GM21360 (cell line): ENCODE measurements at regions not wholly inside any gene's neighbourhood (a gene's known extent, or its start where the extent isn't known, plus 50 kb on each side); places are given as distances from the start of the nearest gene placed in this dataset.
"Not testable (repeated sequence)": the region's sequence is repeated elsewhere in the genome, so short reads cannot be mapped to it uniquely, and the experiment has no call there.

Experiments
- ATAC-seq: cut with Tn5 transposase; IDR thresholded peaks from one replicate; pipeline ENCODE4 v1.9.1; 2021; ENCODE audit warnings: mild to moderate bottlenecking, moderate library complexity; ENCODE audit not compliant: unreplicated experiment

DNA sequence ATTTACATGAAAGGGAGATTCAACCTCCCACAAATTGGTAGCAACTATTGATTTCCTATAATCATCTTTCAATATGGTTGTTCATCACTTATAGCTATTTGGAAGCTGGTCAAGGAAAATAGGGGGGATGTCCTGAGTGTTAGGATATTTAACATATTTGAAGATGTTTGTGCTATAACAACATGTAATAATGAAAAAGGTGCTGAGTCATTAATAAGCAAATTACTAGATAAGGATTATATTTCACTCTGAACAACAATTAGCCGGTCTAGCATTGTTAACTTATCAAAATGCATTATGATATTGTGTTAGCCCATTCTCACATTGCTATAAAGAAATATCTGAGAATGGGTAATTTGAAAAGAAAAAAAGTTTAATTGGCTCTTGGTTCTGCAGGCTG, 225.8 kb upstream of the ARPP21 start:
- ATAC-seq = no peak

DNA sequence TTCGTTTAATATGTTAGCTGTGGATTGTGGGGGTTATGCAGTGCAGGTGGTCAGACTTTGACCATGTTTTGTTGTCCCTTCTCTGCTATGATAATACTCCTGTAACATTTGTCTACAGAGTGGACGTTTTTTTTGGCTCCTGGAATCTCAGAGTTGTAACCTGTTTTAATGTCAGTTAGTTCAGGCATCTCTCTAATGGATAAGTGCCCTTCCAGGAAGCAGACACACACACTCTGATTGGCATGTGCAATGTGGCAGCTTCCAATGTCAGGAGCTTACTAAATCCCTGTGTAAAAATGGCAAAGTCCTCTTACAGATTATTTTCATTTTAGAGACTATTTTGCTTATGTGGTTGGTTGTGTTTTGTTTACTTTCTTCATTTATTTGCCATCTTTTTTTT, 222.2 kb upstream of the ARPP21 start:
- no peak for ATAC-seq

DNA sequence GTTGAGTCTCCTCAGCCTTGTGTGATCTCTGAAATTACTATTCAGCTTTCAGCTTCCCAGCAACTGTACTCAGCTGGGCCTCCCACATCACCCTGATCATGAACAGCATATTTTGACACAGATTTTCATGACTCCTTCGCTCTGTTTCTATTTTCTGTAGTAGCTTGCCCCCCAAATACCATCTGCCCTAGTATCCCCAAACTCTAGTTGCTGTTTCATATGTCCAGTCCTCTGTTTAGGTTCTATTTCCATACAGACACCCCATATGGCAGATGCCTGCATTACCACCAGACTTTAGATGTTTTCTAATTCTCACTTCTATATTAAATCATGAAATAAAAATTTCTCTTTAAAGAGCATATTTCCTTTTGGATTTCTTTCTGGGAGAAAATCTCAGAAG, 217.2 kb upstream of the ARPP21 start:
- no peak for ATAC-seq

DNA sequence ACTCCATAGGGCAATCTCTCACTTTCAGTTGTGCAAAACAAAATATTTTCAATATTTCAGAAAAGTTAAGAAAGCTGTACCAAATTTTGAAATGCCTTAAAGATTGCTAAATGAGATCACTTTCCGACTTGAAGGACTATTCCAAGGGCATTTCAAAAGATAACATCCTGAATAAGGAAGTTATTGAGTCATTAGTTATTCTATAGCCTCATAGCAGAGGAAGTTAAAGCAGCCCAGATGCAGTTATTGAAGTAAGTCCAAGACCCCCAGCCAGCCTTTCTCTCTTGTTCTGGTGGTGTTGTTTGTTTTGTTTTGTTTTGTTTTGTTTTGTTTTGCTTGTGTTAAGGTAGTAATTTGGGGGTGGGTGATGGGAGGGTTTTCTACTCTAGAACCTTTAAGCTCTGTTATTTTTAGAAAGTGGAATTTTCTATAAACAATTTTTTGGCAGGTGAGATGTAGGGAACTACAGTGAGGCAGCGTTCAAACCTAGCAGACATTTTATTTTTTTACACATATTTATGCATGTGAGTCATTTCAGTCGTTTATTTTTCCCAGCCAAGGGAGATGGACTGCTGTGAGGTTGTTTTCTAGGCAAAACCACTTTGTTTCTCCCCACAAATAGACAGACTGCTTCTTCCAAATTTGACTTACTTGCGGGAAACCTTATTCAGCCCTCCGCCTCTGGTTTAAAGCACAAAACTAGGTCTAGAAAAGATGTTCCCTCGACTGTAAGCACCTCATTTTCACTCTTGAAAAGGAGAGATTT, 216.3 kb upstream of the ARPP21 start:
- ATAC-seq = no peak

DNA sequence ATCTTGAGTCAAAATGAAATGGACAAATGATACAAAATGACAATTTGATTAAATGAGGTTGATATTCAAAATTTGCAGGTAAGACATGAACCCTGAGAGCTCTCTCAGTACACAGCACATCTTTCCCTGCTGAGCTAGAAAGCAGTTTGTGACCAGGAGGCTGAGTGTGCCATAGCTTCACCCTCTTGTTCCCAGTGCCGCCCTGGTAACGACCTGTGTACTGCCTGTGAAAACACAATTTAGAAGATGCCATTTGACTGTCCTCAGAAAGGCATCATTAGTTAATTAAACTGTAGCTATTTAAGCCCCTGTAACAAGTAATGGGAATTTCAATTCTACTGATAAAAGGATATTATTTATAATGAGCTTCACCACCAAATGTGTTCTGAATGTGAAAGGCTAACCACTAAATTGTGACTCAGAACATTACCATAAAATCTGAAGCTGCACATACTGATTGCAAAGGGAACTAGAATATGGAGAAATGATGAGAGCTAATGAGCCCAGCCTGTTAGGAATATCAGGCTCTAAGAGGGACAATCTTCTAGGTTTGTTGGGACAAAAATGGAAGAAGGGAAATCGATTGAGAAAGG, 212.9 kb upstream of the ARPP21 start:
- ATAC-seq = no peak

DNA sequence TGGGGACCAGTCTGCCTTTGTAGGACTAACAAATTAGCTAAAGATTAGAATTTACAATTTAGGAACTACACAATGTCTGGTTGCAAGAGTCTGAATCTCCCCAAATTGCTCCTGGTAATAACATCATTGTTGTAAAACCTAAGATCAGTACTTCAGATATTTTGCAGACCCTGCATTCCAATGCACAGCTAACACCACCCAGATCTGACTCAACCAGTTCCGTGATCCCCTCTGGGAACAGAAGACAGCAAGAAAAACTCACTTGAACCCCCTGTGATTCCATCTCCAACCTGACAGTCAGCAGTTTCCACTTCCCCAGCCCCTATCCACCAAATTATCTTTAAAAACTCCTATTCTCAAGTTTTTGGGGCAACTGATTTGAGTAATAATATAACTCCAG, 201.9 kb upstream of the ARPP21 start:
- no peak for ATAC-seq

DNA sequence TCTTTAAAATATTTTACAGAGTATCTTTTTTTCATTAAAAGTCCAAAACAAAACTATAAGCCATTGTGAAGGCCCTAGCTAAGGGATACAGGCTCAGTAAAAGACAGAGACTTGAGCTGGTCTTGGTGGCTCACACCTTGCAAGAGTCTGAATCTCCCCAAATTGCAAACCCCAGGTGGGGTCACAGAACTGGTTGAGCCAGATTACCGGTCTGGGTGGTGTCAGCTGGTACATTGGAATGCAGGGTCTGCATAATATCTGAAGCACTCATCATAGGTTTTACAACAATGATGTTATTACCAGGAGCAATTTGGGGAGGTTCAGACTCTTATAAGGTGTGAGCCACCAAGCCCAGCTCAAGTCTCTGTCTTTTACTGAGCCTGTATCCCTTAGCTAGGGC, 201.2 kb upstream of the ARPP21 start:
- no peak for ATAC-seq

DNA sequence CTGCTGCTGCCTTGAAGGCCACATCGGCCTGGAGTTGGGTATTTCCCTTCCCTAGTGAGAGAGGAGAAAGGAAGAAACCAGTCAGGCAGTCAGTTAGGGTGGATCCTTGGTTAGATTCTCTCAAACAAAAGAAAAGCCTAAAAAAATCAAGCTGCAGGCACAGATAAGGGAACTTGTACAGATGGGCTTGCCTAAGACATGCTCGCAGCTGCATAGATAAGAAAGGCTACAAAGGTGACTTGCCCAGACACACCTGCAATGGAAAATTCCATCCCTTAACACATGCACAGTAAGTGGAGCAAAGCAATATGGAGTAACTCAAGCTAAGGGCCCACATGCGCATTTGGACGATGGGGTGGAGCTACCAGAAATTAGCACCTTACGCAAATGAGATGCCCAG, 199.7 kb upstream of the ARPP21 start:
- no peak for ATAC-seq

DNA sequence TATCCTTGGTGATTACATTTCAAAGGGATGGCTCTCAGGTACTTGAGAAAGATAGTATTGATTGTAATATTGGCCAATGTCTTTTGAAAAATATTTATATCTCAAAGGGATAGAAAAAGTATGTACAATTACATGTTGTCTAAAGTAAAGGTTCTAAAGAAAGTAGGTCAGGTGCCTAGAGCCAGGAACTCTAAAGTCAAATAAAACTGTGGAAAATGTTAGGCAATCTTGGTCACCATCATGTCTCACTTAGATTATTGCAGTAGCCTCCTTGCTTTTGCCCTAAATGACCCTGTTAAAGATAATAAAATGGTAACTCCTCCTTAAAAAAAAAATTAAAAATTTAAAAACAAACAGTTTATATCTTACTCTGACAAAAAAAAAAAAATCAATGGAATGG, 198.5 kb upstream of the ARPP21 start:
- ATAC-seq = no peak

DNA sequence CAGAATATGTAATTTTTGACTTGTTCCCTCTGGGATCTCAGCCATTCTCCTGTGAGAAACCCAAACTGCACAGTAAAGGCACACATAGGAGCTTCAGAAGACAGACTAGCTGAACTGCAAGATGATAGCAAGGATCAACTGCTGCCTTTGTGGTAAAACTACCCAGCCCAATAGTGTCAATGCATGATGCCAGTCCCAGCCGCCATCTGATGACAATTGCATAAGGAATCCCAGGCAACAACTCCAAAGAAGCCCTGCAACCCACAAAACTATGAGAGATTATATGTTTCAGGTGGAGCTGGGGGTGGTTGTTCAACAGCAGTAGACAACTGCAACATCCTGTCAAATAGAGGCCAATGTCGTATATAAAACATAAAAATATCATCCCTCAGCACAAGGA, 192.4 kb upstream of the ARPP21 start:
- ATAC-seq = no peak

DNA sequence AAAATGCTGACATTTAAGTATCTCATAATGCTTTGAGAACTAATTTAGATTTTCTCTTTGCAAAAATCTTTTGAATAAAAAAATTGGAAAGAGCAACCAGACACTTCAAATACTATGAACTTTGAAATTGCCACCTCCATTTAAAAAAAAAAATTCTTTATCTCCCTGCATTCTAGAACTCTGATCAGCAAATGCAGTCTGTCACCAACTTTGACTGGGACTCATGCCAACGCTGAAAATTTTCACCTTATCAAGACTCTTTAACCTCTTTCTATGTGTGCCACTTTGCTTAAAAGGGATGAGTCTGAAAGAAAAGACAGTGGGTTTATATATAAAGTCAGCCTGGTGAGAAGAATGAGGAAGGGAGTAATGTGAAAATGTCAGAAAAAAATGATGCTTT, 191.2 kb upstream of the ARPP21 start:
- ATAC-seq = no peak

DNA sequence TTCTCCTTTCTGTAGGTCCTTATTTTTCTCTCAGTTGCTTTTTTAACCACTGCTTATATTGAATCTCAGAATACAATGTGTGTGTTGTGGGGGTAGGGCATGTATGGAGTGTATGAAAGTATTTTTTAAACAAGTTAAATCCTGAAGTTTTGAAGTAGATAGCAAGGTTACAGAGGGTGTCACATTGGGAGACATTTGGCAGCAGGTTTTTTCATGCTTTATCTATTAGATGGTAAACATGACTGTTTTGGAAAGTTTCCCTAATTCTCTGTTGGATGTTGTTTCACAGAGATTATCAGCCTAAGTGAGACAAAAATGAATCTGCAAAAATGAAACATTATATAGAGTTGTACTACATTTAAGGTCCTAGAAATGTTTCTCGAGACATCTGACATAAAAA, 190.6 kb upstream of the ARPP21 start:
- ATAC-seq = no peak

DNA sequence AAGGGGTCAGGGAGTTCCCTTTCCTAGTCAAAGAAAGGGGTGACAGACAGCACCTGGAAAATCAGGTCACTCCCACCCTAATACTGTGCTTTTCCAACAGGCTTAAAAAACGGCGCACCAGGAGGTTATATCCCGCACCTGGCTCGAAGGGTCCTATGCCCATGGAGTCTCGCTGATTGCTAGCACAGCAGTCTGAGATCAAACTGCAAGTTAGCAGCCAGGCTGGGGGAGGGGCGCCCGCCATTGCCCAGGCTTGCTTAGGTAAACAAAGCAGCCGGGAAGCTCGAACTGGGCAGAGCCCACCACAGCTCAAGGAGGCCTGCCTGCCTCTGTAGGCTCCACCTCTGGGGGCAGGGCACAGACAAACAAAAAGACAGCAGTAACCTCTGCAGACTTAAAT, 184.5 kb upstream of the ARPP21 start:
- not testable (repeated sequence) for ATAC-seq

DNA sequence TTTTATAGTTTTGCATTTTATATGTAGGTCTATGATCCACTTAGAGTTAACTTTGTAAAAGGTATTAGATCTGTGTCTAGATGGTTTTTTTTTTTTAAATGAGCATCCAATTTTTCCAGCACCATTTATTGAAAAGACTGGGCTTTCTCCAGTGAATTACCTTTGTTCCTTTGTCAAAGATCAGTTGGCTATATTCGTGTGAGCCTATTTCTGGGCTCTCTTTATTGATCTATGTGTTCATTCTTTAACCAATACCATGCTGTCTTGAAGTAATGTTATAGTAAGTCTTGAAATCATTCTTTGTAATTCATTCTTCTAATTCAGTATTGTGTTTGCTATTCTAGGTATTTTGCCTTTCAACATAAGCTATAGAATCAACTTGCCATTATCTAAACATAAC, 165.4 kb upstream of the ARPP21 start:
- ATAC-seq = no peak

DNA sequence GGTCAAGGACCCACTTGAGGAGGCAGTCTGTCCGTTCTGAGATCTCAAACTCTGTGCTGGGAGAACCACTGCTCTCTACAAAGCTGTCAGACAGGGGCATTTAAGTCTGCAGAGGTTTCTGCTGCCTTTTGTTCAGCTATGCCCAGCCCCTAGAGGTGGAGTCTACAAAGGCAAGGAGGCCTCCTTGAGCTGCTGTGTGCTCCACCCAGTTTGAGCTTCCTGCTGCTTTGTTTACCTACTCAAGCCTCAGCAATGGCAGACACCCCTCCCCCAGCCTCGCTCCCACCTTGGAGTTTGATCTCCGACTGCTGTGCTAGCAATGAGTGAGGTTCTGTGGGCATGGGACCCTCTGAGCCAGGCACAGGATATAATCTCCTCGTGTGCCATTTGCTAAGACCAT, 156.8 kb upstream of the ARPP21 start:
- not testable (repeated sequence) for ATAC-seq

DNA sequence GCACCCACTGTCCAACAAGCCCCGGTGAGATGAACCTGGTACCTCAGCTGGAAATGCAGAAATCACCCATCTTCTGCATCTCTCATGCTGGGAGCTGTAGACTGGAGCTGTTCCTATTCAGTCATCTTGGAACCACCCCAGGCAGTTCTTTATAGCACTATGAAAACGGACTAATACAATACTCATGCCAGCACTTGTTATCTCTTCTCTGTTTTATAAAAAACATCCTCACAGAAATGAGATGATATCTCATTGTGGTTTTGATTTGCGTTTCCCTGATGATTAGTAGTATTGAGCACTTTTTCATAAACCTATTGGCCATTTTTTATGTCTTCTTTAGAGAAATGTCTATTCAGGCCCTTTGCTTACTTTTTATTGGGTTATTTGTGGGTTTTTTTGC, 156.2 kb upstream of the ARPP21 start:
- no peak for ATAC-seq

DNA sequence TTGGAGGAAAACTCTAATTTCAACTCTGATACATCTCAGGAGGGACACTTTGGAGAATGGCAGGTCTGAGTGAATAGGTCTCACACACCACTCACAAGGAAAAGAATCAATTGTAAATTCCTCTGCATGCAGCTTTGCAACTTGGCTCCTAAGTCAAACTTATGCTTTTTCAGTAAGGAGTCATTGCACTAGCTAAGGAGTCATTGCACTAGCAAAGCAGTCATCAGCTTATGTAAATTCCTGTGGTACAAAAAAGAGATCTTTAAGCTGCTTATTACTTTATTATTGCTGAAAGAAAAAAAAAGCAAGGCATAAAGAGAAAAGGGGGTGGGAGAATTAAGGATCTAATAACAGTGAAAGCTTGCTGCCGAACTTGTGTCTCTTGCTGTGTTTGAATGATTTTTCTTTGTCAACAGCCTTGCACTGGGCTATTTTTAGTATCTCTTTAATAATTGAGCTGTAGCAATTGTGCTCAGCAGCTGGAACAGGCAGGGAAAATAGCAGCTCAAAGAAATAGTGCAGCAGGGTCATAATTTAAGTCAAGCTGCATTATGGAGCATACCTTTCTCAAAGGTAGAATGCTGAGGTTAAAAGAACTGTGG, 154.3 kb upstream of the ARPP21 start:
- ATAC-seq = no peak

DNA sequence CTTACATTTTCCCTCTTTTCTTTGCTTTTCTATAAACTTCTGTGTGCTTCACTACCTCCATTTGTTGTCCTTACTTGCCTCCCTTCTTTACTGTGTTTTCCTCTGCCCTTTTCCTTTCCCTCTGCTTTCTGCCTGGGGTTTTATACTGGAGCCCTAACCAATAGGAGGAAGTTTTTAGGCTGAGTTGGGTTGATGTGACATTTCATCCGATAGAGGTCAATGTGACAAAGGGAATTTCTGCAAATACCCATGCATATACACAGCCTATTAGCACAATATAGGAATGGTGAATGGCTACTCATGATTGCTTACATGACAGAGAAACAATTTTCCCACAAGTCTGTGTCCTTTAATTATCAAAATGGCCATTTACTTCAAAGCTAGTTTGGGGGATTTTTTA, 153.0 kb upstream of the ARPP21 start:
- ATAC-seq = no peak

DNA sequence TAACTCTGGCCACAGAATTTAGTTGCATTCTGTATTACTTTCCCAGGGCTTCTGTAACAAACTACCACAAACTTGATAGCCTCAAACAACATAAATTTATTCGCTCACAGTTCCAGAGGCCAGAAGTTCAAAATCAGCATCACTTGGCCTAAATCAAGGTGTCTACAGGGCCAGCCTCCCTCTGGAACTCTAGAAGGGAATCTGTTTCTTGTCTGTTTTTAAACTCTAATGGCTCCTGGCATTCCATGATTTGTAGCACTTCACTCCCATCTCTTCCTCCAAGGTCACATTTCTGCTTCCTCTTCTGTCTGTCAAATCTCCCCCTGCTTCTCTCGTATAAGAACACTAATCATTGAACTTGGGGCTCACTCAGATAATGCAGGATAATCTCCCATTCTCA, 151.9 kb upstream of the ARPP21 start:
- no peak for ATAC-seq

DNA sequence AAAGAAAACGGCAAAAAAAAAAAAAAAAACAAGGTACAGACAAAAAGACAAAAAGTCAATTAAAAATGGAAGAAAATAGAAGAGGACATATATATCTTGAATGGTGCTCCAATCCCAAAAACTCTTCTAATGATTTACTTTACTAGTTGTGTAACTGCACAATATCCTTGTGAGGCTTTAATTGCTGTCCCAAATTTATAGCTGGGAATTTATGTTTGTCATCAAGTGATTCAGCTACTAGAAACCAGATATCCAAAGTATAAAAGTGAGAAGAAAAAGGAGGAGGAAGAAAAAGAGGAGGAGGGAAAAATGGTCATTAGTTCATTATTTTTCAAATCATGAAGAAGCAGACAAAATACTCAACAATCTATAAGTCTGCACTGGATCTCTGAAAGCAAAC, 150.8 kb upstream of the ARPP21 start:
- no peak for ATAC-seq

DNA sequence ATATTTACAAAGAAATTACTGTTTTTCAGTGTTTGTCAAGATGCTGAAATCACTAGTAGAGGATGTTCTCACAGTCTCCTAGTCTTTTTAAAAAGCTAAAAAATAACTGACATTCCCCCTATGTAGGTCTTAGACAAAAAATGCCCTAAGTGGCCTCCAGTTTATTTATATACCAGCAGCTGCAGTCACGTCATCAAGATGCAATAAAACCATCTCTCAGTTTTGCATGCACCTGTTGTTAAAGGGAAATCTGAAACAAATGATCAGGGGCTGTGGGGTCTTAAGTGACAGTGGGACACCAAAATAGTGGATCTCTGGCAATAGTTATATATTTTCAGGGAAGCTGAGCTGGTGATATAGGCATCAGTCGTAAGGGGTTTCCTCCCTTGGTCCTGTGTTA, 146.5 kb upstream of the ARPP21 start:
- ATAC-seq = no peak

DNA sequence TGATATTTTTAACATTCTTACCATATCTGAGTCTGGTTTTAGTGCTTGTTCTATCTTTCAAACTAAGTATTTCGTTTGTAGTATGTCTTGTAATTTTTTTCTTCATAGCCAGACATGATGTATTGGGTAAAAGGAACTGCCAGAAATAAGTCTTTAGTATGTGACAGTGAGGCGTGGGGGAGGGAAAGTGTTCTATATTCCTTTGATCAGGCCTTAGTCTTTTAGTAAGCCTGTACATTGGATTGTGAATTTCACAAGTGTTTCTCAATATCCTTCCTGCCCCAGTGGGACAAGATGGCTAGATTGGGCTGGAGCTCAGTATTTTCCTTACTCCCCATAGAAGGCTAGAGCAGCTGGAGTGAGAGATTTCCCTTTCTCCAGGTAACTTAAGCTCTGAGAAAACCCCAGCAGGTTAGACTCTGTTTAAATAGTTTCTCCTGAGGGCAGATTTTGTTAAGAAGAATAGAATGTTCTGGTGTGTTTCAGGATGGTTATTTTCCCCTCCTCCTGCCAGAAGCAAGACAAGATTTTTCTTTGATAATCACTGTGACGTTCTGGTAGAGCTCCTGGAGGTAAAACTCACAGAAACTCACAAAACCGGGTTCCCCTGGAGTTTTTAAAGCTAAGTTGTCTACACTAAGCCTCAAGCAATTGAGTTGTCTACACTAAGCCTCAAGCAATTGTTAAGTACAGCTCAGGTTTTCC, 140.7 kb upstream of the ARPP21 start:
- no peak for ATAC-seq
